Uterus (tissue), 3 donors: ENCODE measurements at regions not wholly inside any gene's neighbourhood (a gene's known extent, or its start where the extent isn't known, plus 50 kb on each side); places are given as distances from the start of the nearest gene placed in this dataset.

Experiments
- DNase-seq, 2 donors: peaks; one replicate each; pipeline ENCODE4 v3.0.0-alpha.2; 2019 to 2020
- H3K27ac ChIP-seq, 2 donors: fragments of 200-600 bp; sonication (generic); 1 replicate in 1 of 2; 2 replicates in 1 of 2; pipeline ENCODE4 v1.5.1; 2016 to 2018
- H3K27me3 ChIP-seq, 2 donors: fragments of 200-600 bp; sonication (generic); one replicate each; pipeline ENCODE4 v1.5.1; 2018 to 2019; ENCODE audit warnings: control low read depth in 1 of 2
- H3K36me3 ChIP-seq, 2 donors: fragments of 200-600 bp; sonication (generic); one replicate each; pipeline ENCODE4 v1.5.1; 2019; ENCODE audit warnings: control low read depth in 1 of 2
- H3K4me1 ChIP-seq, 2 donors: fragments of 200-600 bp; sonication (generic); one replicate each; pipeline ENCODE4 v1.5.1; 2018 to 2019; ENCODE audit warnings: control low read depth in 1 of 2
- H3K4me3 ChIP-seq, 2 donors: fragments of 200-600 bp; sonication (generic); 1 replicate in 1 of 2; 2 replicates in 1 of 2; pipeline ENCODE4 v1.5.1; 2018 to 2019; ENCODE audit warnings: mild to moderate bottlenecking in 1 of 2
- H3K9me3 ChIP-seq, 2 donors: fragments of 200-600 bp; sonication (generic); one replicate each; pipeline ENCODE4 v1.5.1; 2019; ENCODE audit warnings: control low read depth in 1 of 2
- CTCF ChIP-seq, 4 experiments: fragments of 200-600 bp in 2 of 4; fragments of 450-650 bp in 2 of 4; sonication (generic) in 2 of 4; IDR thresholded peaks; one replicate each; pipeline ENCODE4 v1.5.1; 2016 to 2019; ENCODE audit warnings: antibody characterized with exemption in 4 of 4, mild to moderate bottlenecking in 2 of 4, moderate library complexity in 1 of 4
- POLR2A ChIP-seq, 2 donors: fragments of 450-650 bp; IDR thresholded peaks; one replicate each; pipeline ENCODE4 v1.6.1; 2016; ENCODE audit warnings: antibody characterized with exemption in 2 of 2, mild to moderate bottlenecking in 1 of 2, moderate library complexity in 1 of 2
- intact Hi-C: fragments of 100-400 bp; cut with DNase I; formaldehyde crosslinking; loops from one replicate; pipeline ENCODE4 v1.15.1; 2023; ENCODE audit warnings: low total_unique reads
- donor health status: DM: yes; HTN: yes; CAD: no.

DNA sequence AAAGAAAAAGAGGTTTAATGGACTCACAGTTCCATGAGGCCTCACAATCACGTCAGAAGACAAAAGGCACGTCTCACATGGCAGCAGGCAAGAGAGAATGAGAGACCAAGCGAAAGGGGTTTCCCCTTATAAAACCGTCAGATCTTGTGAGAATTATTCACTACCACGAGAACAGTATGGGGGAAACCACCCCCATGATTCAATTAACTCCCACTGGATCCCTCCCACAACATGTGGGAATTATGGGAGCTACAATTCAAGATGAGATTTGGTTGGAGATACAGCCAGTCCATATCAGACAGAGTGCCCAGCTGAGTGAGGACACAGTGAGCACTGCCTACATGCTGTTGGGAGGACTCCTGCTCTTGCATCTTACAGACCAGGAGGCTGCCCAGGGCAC lies 148.4 kb downstream of the TEX36 start:
- H3K36me3 ChIP-seq = no peaks in the 10 kb centered on the region

DNA sequence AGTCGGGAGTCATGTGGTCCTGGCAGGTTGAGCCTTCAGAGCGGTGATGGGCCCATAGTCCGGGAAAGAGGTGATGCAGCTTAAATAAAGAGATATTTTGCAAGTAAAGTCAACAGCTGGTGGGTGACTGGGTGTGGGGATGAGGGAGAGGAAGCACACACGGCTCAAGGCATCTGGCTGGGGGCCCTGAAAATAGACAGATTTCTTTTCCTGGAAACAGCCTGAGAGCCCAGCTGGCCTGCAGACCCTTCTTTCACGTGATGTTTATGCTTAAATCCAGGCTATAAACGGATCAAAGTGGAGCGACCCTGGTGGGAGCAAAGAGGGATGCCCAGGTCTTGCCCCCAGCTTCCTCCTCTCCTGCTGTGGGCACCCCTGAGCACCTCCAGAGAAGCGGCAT lies 149.1 kb downstream of the TEX36 start:
- Histone ChIP-seq H3K27me3 (no peaks in the 10 kb centered on the region), H3K27ac (no peak overlapping the region), H3K4me3 (no peak overlapping the region), H3K4me1 (no peaks in the 10 kb centered on the region), H3K36me3 (no peaks in the 10 kb centered on the region), H3K9me3 (no peaks in the 10 kb centered on the region)
- TF ChIP-seq CTCF (IDR thresholded peaks at IDR 0.05) = no peak
- TF ChIP-seq POLR2A (IDR thresholded peaks at IDR 0.05) = no peak
- DNase-seq = no peak
- intact Hi-C loops = no loop called here

More for the DNA sequence above, 148.4 kb downstream of the TEX36 start:
- intact Hi-C loops = no loop called here
- no peak for DNase-seq
- TF ChIP-seq POLR2A (IDR thresholded peaks at IDR 0.05) (no peak), CTCF (IDR thresholded peaks at IDR 0.05) (no peak)
- no peaks in the 10 kb centered on the region for H3K4me1 ChIP-seq
- H3K27me3 ChIP-seq = no peaks in the 10 kb centered on the region
- H3K4me3 ChIP-seq = no peak overlapping the region
- no peak overlapping the region for H3K27ac ChIP-seq
- H3K9me3 ChIP-seq = no peaks in the 10 kb centered on the region

GRCh38 chr10:125531465-125531864 lies 151.5 kb downstream of the TEX36 start:
- no peak for DNase-seq
- intact Hi-C loops = no loop called here
- Histone ChIP-seq H3K4me3 (no peak overlapping the region), H3K27ac (no peak overlapping the region), H3K4me1 (no peaks in the 10 kb centered on the region), H3K9me3 (no peaks in the 10 kb centered on the region), H3K27me3 (no peaks in the 10 kb centered on the region), H3K36me3 (no peaks in the 10 kb centered on the region)
- TF ChIP-seq POLR2A (IDR thresholded peaks at IDR 0.05) (no peak), CTCF (IDR thresholded peaks at IDR 0.05) (no peak)

DNA sequence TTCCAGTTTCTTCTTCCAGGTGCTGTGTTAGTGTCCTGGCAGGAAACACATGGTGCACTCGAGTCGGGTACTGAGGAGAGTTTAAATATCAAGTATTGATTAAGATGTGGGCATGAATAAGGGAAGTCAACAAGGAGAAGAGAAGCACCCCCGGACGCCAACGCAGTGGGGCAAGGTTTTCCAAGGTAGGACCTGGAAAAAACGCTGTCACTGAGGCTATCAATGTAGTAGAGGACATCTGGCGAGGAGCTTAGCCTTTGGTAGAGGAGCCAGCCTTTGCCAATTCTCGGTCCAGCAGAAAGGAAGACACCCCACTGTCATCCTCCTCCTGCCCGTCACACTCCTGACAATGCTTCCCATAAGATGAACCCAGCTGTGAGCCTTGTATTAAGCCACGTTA lies 159.6 kb downstream of the TEX36 start:
- H3K36me3 ChIP-seq = no peaks in the 10 kb centered on the region
- intact Hi-C loops = no loop called here
- H3K27ac ChIP-seq = no peak overlapping the region
- no peak for DNase-seq
- H3K9me3 ChIP-seq = no peaks in the 10 kb centered on the region
- H3K4me3 ChIP-seq = no peak overlapping the region
- TF ChIP-seq CTCF (IDR thresholded peaks at IDR 0.05) = no peak
- no peak for TF ChIP-seq POLR2A (IDR thresholded peaks at IDR 0.05)
- H3K4me1 ChIP-seq = no peaks in the 10 kb centered on the region
- no peaks in the 10 kb centered on the region for H3K27me3 ChIP-seq

- no peak for TF ChIP-seq POLR2A (IDR thresholded peaks at IDR 0.05)
- H3K4me1 ChIP-seq = no peaks in the 10 kb centered on the region
- no peak for DNase-seq
- intact Hi-C loops = no loop called here
- no peaks in the 10 kb centered on the region for H3K27me3 ChIP-seq
- no peak overlapping the region for H3K4me3 ChIP-seq
- H3K9me3 ChIP-seq = no peaks in the 10 kb centered on the region
- no peak overlapping the region for H3K27ac ChIP-seq
- no peaks in the 10 kb centered on the region for H3K36me3 ChIP-seq
These were observed 161.0 kb downstream of the TEX36 start for GRCh38 chr10:125521721-125522680.
